ENCODE measurements at regions not wholly inside any gene's neighbourhood (a gene's known extent, or its start where the extent isn't known, plus 50 kb on each side); places are given as distances from the start of the nearest gene placed in this dataset.

- TF ChIP-seq POLR2A (IDR thresholded peaks at IDR 0.05) (no peak), CTCF (IDR thresholded peaks at IDR 0.05) (no peak), POLR2AphosphoS5 (IDR thresholded peaks at IDR 0.05) (no peak), EP300 (IDR thresholded peaks at IDR 0.05) (no peak)
Observed at GRCh38 chr4:38193236-38193863, 233.2 kb downstream of the PTTG2 start.

Data from gastroesophageal sphincter (tissue), 3 donors.